Muscle of back (tissue), 3 donors: ENCODE measurements at regions not wholly inside any gene's neighbourhood (a gene's known extent, or its start where the extent isn't known, plus 50 kb on each side); places are given as distances from the start of the nearest gene placed in this dataset.

Experiments used
- DNase-seq, 3 donors: peaks; one replicate each; pipeline versions ENCODE4 v3.0.0 to v3.0.0-alpha.2; 2013

DNA sequence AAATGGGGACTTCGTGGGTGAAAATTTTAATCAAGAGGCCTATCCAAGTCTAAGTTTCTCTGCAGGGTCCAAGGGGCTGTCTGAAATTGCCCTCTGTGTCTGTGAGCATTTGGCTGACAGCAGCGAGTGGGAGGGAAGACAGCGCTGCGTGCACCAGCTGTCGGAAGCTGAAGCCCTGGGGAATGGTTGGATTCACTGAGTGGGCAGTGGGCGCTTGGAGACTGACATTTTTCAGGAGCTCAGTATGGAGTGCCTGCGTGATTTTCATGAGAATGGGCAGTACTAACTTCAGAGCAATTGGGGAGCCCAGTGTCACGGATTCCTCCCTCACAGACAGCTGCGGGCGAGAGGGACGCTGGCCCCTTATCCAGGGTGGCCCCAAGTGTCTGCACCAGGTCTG, 388.8 kb upstream of the B3GAT1 start:
- DNase-seq, result no peak

DNA sequence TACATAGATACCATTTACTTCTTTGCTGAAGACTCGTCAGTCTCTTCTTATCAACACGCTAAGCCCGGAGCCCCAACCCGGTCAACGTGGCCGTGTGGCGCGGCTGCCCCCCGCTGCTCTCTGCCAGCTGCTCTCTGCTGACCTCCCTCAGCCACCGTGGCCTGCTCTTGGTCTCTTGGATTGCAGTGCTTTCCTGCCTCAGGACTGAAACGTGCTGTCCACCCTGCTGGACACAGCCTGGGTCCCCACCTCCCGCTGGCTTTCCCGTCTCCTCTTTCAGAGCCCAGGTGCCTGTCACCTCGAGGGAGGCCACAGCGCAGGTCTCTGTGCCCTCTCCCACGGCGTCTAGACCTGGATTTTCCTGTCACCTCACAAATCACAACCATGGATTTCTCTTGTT, 388.1 kb upstream of the B3GAT1 start:
- DNase-seq, result no peak

- DNase-seq, result no peak
Measured at GRCh38 chr11:134799386-134799785, 387.3 kb upstream of the B3GAT1 start.

DNA sequence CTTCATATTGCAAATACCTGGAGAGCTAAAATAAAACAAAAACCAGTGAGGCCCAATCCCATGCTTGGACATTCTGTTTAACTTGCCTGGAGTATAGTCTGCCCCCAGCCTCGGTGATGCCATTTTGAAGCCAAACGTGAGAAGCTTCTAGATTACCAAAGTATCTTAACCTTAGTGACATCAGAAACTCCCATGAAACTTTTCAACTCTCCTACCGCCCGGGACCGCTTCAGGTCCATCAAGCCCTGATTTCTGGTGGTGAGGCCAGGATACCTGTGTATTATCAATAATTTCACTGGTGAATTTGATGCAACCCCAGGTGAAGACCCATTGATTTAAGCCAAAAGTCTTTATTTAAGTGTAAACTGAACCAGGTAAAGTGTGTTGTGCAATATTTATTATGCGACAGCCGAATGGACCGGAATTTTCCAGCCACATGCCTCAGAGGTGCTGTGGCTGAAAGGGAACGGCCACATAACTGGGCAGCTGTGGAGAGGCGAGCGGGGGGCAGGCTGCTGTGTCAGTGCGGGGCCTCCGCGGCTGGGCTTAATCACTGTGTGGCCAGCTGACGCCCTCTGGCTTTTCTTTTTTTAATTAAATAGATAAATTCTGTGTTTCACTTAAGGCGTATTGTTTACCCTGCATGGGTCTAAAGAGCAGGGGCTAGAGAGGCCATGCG, 385.5 kb upstream of the B3GAT1 start:
- no peak for DNase-seq

- no peak for DNase-seq
Measured at GRCh38 chr11:134795017-134795416, 383.0 kb upstream of the B3GAT1 start.

DNA sequence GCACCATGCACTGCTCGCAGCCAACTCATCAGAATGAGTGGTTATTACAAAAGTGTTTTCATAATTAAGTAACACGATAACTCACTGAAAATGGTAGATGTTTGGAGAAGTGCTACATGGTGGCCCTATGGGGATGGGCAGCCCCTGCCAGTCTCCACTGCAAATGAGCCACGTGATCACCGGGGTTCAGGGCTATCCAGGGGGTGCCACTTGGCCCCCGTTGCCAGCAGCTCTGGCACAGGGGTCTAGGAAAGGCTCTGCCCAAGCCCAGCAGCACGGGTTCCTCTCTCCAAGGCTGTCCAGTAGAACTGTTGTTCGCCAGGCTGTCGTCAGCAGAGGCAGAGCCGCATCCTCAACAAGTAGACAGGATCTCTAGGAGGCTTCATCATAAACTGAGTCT, 382.1 kb upstream of the B3GAT1 start:
- no peak for DNase-seq

DNA sequence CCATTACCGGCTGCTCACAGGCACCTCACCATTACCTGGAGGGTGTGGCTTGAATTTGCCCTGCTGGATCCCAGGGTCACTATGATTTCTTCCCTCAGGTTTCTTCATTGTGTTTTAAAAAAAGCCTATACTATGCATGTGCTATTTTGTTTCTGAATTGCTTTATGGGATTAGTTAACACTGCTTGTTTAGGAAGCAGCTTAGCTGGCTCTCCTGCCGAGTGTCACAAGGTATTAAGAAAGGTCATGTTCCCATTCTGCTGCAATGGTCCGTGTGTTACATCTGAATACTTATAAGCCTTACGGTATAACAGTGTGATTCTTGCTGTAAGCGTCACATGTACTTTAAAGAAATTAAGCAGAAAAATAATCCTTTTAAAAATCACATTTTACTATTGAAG, 380.6 kb upstream of the B3GAT1 start:
- no peak for DNase-seq

- DNase-seq, result no peak
Measured at GRCh38 chr11:134792044-134792443, 380.0 kb upstream of the B3GAT1 start.

- DNase-seq, result no peak
Measured at GRCh38 chr11:134791102-134791501, 379.1 kb upstream of the B3GAT1 start.

- no peak for DNase-seq
Measured at GRCh38 chr11:134789104-134789503, 377.1 kb upstream of the B3GAT1 start.

DNA sequence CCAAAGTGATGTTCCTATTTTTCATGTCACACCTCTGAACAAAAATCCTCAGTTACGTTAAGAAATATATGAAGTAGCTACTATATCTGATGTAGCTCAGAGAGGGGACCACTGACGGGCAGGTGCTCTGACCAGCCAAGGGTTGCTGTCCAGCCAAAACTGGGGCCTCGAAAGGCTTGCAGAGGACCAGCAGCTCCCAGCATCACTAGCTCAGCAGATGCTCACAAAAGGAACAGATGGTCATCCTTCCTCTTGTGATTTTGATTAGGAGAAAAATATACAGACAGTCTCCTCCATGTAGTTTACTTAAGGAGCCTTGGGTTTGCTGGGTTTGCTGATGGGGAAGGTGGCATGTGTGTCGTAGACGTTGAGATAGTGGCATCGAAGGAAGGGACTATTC, 374.6 kb upstream of the B3GAT1 start:
- no peak for DNase-seq

- no peak for DNase-seq
Measured at GRCh38 chr11:134785660-134786284, 373.7 kb upstream of the B3GAT1 start.

DNA sequence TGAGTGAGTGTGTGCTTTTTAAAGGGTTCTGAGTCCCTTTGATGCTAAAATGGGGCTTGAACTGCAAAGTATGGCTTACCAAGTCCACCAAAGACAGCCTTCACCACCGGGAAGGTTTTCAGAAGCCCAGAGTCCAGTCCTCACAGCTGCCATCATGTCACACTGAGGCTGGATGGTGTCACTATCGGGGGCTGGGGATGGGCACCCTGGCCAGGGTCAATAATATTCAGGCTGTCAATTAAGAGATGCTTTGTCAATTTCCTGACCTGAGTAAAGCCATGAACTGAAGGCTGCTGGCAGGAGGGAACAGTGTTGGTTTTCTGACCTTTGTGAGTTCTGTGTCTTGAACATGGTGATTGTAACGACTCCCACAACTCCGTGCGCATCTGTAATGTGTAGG, 373.0 kb upstream of the B3GAT1 start:
- no peak for DNase-seq

DNA sequence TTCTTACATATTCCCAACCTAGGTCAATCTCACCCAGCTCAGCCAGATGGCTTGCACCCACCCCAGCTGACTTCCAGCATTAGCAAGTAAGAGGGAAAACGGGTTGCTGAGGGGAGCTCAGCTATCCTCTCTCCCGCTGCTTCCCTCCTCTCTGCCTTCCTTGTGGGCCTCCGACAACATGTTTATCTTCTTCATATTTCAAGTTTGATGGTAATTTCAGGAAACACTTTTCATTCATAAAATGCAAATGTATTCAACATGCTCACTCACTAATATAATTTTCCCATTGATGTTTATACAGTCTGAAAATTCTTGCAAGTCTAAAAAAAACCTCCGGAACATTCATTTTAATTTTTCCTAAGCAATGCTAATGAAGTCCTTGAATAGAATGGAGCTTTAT, 372.5 kb upstream of the B3GAT1 start:
- DNase-seq, result no peak

DNA sequence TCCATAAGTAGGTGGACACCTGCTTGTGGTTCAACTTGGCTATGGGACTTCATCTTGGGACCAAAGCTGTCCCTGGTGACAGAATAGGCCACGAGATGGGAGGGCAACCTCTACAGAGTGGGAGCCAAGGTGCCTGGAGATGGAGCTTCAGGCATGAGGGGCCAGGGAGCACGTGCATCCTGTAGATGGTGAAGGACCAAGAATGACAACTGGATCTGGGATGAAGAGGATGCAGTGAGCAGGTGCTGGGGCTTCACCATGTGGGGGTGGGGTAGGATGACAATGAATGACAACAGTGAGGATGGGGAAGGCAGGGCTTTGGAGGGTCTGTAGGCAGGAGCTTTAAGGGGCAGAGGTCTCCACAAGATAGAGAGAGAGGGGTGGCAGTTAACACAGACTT, 372.0 kb upstream of the B3GAT1 start:
- no peak for DNase-seq

GRCh38 chr11:134783234-134783633, 371.2 kb upstream of the B3GAT1 start:
- no peak for DNase-seq

GRCh38 chr11:134781380-134781866, 369.4 kb upstream of the B3GAT1 start:
- DNase-seq, result no peak

DNA sequence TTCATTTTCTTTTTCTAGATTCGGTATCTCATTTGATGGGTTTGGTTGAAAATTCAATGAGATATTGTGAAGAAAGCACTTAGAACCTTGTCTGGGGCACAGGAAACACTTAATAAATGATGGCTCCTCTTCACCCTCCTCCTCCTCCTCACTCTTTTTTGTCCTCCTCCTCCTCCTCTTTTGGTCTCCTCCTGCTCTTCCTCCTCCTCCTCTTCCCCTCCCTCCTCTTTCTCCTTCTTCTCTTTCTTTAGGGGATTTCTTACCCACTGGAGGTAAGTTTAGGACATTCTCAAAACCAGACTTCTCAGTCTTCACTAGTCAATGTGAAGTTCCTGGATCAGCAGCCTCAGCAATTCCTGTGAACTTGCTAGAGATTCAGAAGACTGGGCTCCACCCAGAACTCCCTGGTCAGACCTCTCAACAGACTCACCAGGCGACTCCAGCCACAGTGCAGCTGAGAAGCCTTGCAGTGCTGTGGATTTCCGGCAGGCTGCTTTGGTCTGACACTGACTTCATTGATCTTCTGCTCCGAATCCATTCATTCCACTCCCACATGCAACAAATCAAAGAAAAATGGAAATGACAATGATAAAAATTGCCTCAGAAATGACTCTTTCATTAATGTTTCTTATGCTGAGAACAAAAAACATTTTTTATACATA, 368.6 kb upstream of the B3GAT1 start:
- DNase-seq, result no peak

GRCh38 chr11:134779179-134779578, 367.1 kb upstream of the B3GAT1 start:
- DNase-seq, result no peak

DNA sequence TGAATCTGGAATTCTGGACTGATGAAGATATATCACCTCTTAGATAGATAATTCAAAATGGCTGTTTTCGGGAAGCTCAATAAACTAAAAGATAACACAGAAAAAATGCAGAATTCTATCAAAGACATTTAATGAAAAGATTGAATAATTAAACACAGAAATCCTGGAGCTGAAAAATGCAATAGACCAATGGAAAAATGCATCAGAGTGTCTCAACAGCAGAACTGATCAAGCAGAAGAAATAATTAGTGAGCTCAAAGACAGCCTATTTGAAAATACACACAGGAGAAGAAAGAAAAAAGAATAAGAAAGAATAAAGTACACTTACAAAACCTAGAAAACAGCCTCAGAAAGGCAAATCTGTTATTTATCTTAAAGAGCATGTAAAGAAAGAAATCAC, 356.4 kb upstream of the B3GAT1 start:
- no peak for DNase-seq

GRCh38 chr11:134765565-134765964, 353.5 kb upstream of the B3GAT1 start:
- no peak for DNase-seq

GRCh38 chr11:134764966-134765365, 352.9 kb upstream of the B3GAT1 start:
- DNase-seq, result no peak

DNA sequence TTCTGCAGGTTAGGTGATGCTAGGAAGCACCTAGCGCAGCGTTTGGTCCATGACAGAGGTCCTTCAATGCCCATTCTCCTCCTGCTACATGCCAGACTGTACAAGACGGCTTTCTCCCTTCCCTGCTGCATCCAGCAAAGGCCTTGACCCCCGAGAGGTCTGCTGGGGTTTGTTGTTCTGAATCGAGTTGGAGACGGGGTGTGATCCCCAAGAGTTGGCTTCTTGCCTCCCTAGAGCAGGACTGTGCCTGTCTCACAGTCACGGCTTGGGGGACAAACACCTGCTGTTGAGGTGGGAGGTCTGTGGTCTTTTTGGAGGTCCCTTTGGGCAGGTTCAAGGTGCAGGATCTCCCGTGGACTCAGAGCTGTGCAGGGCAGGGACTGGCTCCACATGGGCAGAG, 352.3 kb upstream of the B3GAT1 start:
- DNase-seq, result no peak
